Hepatocyte (in vitro differentiated cells): ENCODE measurements at regions not wholly inside any gene's neighbourhood (a gene's known extent, or its start where the extent isn't known, plus 50 kb on each side); places are given as distances from the start of the nearest gene placed in this dataset.
"Not testable (repeated sequence)": the region's sequence is repeated elsewhere in the genome, so short reads cannot be mapped to it uniquely, and the experiment has no call there.

Experiments
- DNase-seq: peaks from one replicate; pipeline ENCODE4 v3.0.0-alpha.2; 2016; ENCODE audit warnings: low spot score
- H2AFZ ChIP-seq: fragments of 200-600 bp; sonication (generic); 2 replicates; pipeline ENCODE4 v1.6.0; 2016; ENCODE audit warnings: antibody characterized with exemption, mild to moderate bottlenecking
- H3K27ac ChIP-seq: fragments of 200-600 bp; sonication (generic); 2 replicates; pipeline ENCODE4 v1.5.1; 2016; ENCODE audit warnings: mild to moderate bottlenecking
- H3K27me3 ChIP-seq: fragments of 200-600 bp; sonication (generic); 2 replicates; pipeline ENCODE4 v1.6.1; 2016
- H3K36me3 ChIP-seq: fragments of 200-600 bp; sonication (generic); replicated peaks from 2 replicates; pipeline ENCODE4 v1.5.1; 2016; ENCODE audit warnings: low read depth; ENCODE audit not compliant: insufficient read depth
- H3K4me1 ChIP-seq: fragments of 200-600 bp; sonication (generic); 2 replicates; pipeline ENCODE4 v1.5.1; 2016; ENCODE audit warnings: mild to moderate bottlenecking, moderate library complexity; ENCODE audit not compliant: insufficient read depth
- H3K4me2 ChIP-seq: fragments of 200-600 bp; sonication (generic); 2 replicates; pipeline ENCODE4 v1.6.0; 2016
- H3K4me3 ChIP-seq: fragments of 200-600 bp; sonication (generic); 2 replicates; pipeline ENCODE4 v1.5.1; 2016; ENCODE audit warnings: mild to moderate bottlenecking
- H3K79me2 ChIP-seq: fragments of 200-600 bp; sonication (generic); 2 replicates; pipeline ENCODE4 v1.6.0; 2017; ENCODE audit warnings: mild to moderate bottlenecking
- H3K9me2 ChIP-seq: fragments of 200-600 bp; sonication (generic); replicated peaks from 2 replicates; pipeline ENCODE4 v1.6.0; 2017; ENCODE audit warnings: mild to moderate bottlenecking; ENCODE audit not compliant: insufficient read depth
- H3K9me3 ChIP-seq: fragments of 200-600 bp; sonication (generic); 2 replicates; pipeline ENCODE4 v1.5.1; 2016; ENCODE audit warnings: low read depth, mild to moderate bottlenecking
- H4K20me1 ChIP-seq: fragments of 200-600 bp; sonication (generic); 2 replicates; pipeline ENCODE4 v1.6.0; 2016; ENCODE audit warnings: mild to moderate bottlenecking; ENCODE audit not compliant: insufficient read depth, poor library complexity, severe bottlenecking
- CTCF ChIP-seq: fragments of 200-600 bp; sonication (generic); IDR thresholded peaks from 2 replicates; pipeline ENCODE4 v1.5.1; 2016; ENCODE audit warnings: antibody characterized with exemption, mild to moderate bottlenecking; ENCODE audit not compliant: poor library complexity
- EZH2 ChIP-seq: fragments of 200-600 bp; sonication (generic); IDR thresholded peaks from 2 replicates; pipeline ENCODE4 v1.6.1; 2016; ENCODE audit warnings: antibody characterized with exemption, mild to moderate bottlenecking, borderline replicate concordance
- EZH2phosphoT487 ChIP-seq: fragments of 200-600 bp; sonication (generic); IDR thresholded peaks from one replicate; pipeline ENCODE4 v1.6.1; 2018; ENCODE audit warnings: antibody characterized with exemption, mild to moderate bottlenecking, low read depth, moderate library complexity; ENCODE audit not compliant: unreplicated experiment, severe bottlenecking
- WGBS: methylation state at CpG from one replicate; pipeline ENCODE4 v1.1.6; 2016; ENCODE audit warnings: low lambda C conversion rate; ENCODE audit errors: missing lambda C conversion rate; 5-methylcytosine and 5-hydroxymethylcytosine counted together

- Histone ChIP-seq H3K4me1 (no peaks in the 10 kb centered on the region), H3K27ac (no peak overlapping the region), H3K79me2 (no peaks in the 10 kb centered on the region), H2AFZ (no peak overlapping the region), H3K4me3 (no peak overlapping the region), H3K9me2 (no peaks in the 10 kb centered on the region), H3K36me3 (no peaks in the 10 kb centered on the region), H3K9me3 (no peaks in the 10 kb centered on the region), H3K4me2 (no peak overlapping the region), H4K20me1 (no peaks in the 10 kb centered on the region), H3K27me3 (no peaks in the 10 kb centered on the region)
- no peak for DNase-seq
- TF ChIP-seq EZH2phosphoT487 (no peak), EZH2 (no peak), CTCF (no peak)
- WGBS: 99% methylated on average over 3 of the region's 3 CpGs
Observed at GRCh38 chr15:99818872-99819271, 85.6 kb upstream of the LYSMD4 start.

GRCh38 chr15:99816862-99817261 is 83.6 kb upstream of the LYSMD4 start:
- H3K9me3 ChIP-seq, H2AFZ ChIP-seq, H3K27me3 ChIP-seq, DNase-seq, H3K4me1 ChIP-seq, H3K27ac ChIP-seq, H4K20me1 ChIP-seq, H3K36me3 ChIP-seq, H3K4me2 ChIP-seq, H3K9me2 ChIP-seq, H3K4me3 ChIP-seq, H3K79me2 ChIP-seq: not testable (repeated sequence)
- WGBS: 80% methylated on average over 2 of the region's 2 CpGs

- H3K4me1 ChIP-seq, H3K36me3 ChIP-seq, H3K27me3 ChIP-seq, H3K27ac ChIP-seq, H2AFZ ChIP-seq, H3K9me3 ChIP-seq, H3K9me2 ChIP-seq, H3K79me2 ChIP-seq, H4K20me1 ChIP-seq, DNase-seq, H3K4me2 ChIP-seq, H3K4me3 ChIP-seq: not testable (repeated sequence)
- 100% methylated on average over 2 of the region's 2 CpGs for WGBS
Observed at GRCh38 chr15:99810663-99811062, 77.4 kb upstream of the LYSMD4 start.

- not testable (repeated sequence) for H3K4me3 ChIP-seq, H3K9me2 ChIP-seq, H3K9me3 ChIP-seq, H3K36me3 ChIP-seq, H3K79me2 ChIP-seq, H3K4me1 ChIP-seq, H3K27ac ChIP-seq, H3K27me3 ChIP-seq, H2AFZ ChIP-seq, DNase-seq, H4K20me1 ChIP-seq, H3K4me2 ChIP-seq
- 93% methylated on average over 22 of the region's 33 CpGs for WGBS
Observed at GRCh38 chr15:99799854-99800250, 66.6 kb upstream of the LYSMD4 start.

- 87% methylated on average over 20 of the region's 26 CpGs for WGBS
- H3K4me3 ChIP-seq, H2AFZ ChIP-seq, H3K4me2 ChIP-seq, DNase-seq, H3K36me3 ChIP-seq, H3K9me3 ChIP-seq, H3K27ac ChIP-seq, H4K20me1 ChIP-seq, H3K79me2 ChIP-seq, H3K9me2 ChIP-seq, H3K27me3 ChIP-seq, H3K4me1 ChIP-seq: not testable (repeated sequence)
Observed at GRCh38 chr15:99799182-99799853, 66.1 kb upstream of the LYSMD4 start.

- H3K4me1 ChIP-seq, H3K9me2 ChIP-seq, H3K9me3 ChIP-seq, H3K79me2 ChIP-seq, DNase-seq, H3K4me2 ChIP-seq, H3K27me3 ChIP-seq, H3K27ac ChIP-seq, H2AFZ ChIP-seq, H3K36me3 ChIP-seq, H3K4me3 ChIP-seq, H4K20me1 ChIP-seq: not testable (repeated sequence)
- WGBS: 78% methylated on average over 11 of the region's 21 CpGs
Observed at GRCh38 chr15:99796940-99797870, 64.0 kb upstream of the LYSMD4 start.

- not testable (repeated sequence) for H3K4me1 ChIP-seq, H2AFZ ChIP-seq, H3K36me3 ChIP-seq, H3K9me3 ChIP-seq, H4K20me1 ChIP-seq, H3K27ac ChIP-seq, H3K27me3 ChIP-seq, H3K4me2 ChIP-seq, DNase-seq, H3K79me2 ChIP-seq, H3K4me3 ChIP-seq, H3K9me2 ChIP-seq
- WGBS: 81% methylated on average over 16 of the region's 22 CpGs
Observed at GRCh38 chr15:99791881-99792807, 58.9 kb upstream of the LYSMD4 start.
